Left ventricle myocardium inferior (tissue), 1 donor: ENCODE measurements at regions not wholly inside any gene's neighbourhood (a gene's known extent, or its start where the extent isn't known, plus 50 kb on each side); places are given as distances from the start of the nearest gene placed in this dataset.
"Not testable (repeated sequence)": the region's sequence is repeated elsewhere in the genome, so short reads cannot be mapped to it uniquely, and the experiment has no call there.

ENCODE experiments used
- DNase-seq: peaks from one replicate; pipeline ENCODE4 v3.0.0-alpha.2; 2020
- H3K27ac ChIP-seq: fragments of 200-600 bp; replicated peaks from 2 replicates; pipeline ENCODE4 v1.8.0; 2021
- H3K27me3 ChIP-seq: fragments of 200-600 bp; 2 replicates; pipeline ENCODE4 v1.8.0; 2021; ENCODE audit warnings: low read depth
- H3K36me3 ChIP-seq: fragments of 200-600 bp; 2 replicates; pipeline ENCODE4 v1.8.0; 2021
- H3K4me1 ChIP-seq: fragments of 200-600 bp; 2 replicates; pipeline ENCODE4 v1.8.0; 2021
- H3K4me3 ChIP-seq: fragments of 200-600 bp; 2 replicates; pipeline ENCODE4 v1.8.0; 2021; ENCODE audit warnings: mild to moderate bottlenecking, moderate library complexity
- H3K9me3 ChIP-seq: fragments of 200-600 bp; replicated peaks from 2 replicates; pipeline ENCODE4 v1.8.0; 2021
- CTCF ChIP-seq: fragments of 200-600 bp; IDR thresholded peaks from 2 replicates; pipeline ENCODE4 v1.8.0; 2021; ENCODE audit warnings: antibody characterized with exemption, mild to moderate bottlenecking, borderline replicate concordance
- intact Hi-C: fragments of 100-400 bp; cut with micrococcal nuclease; formaldehyde crosslinking; loops from one replicate; pipeline ENCODE4 v1.11.0; 2022
- donor health status: DM: no; HTN: yes; CAD: no; lungs with severe emphysema.

- TF ChIP-seq CTCF = no peak
- H3K4me3 ChIP-seq = no peak overlapping the region
- no peaks in the 10 kb centered on the region for H3K27me3 ChIP-seq
- H3K4me1 ChIP-seq = no peaks in the 10 kb centered on the region
- no peak for DNase-seq
- intact Hi-C loops = no loop called here
- H3K36me3 ChIP-seq = no peaks in the 10 kb centered on the region
- H3K27ac ChIP-seq = no peak overlapping the region
- H3K9me3 ChIP-seq = peaks cover 7% of the 10 kb centered on the region
Measured at GRCh38 chr4:181890911-181891310, 352.3 kb upstream of the TENM3 start.

GRCh38 chr4:181896614-181897013 lies 346.6 kb upstream of the TENM3 start:
- intact Hi-C loops = no loop called here
- no peak for TF ChIP-seq CTCF
- Histone ChIP-seq H3K4me1 (no peaks in the 10 kb centered on the region), H3K4me3 (no peak overlapping the region), H3K27ac (no peak overlapping the region), H3K9me3 (peaks cover 27% of the 10 kb centered on the region), H3K36me3 (no peaks in the 10 kb centered on the region), H3K27me3 (no peaks in the 10 kb centered on the region)
- no peak for DNase-seq

DNA sequence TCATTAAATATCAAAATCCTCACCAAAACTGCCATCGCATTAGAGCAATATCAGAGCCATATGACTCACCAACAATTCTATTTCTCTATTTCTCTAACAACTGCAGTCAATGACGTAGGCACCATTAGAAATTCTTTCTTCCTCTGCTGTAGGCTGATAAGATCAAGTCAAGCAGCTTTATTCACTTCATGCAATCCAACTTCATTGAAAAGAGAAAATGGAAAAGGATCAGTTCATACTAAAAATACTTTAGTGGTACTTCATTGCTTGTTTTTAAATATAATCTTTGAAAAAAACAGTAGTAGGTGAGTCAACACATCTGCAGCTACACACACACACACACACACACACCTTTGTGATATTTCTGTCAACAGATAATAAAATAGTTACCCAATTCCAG lies 345.3 kb upstream of the TENM3 start:
- intact Hi-C loops = no loop called here
- H3K4me1 ChIP-seq = no peaks in the 10 kb centered on the region
- no peak for DNase-seq
- no peaks in the 10 kb centered on the region for H3K36me3 ChIP-seq
- no peak overlapping the region for H3K4me3 ChIP-seq
- H3K9me3 ChIP-seq = peaks cover 35% of the 10 kb centered on the region
- TF ChIP-seq CTCF = no peak
- no peak overlapping the region for H3K27ac ChIP-seq
- H3K27me3 ChIP-seq = no peaks in the 10 kb centered on the region

DNA sequence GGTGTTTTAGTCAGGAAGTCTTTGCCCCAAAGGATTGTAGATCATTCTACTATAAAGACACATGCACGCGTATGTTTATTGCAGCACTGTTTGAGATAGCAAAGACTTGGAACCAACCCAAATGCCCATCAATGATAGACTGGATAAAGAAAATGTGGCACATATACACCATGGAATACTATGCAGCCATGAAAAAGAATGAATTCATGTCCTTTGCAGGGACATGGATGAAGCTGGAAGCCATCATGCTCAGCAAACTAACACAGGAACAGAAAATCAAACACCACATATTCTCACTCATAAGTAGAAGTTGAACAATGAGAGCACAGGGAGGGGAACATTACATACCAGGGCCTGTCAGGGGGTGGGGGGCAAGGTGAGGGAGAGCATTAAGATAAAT lies 340.8 kb upstream of the TENM3 start:
- H3K4me1 ChIP-seq, intact Hi-C loops, H3K27ac ChIP-seq, DNase-seq, H3K36me3 ChIP-seq, H3K4me3 ChIP-seq, H3K27me3 ChIP-seq: not testable (repeated sequence)
- H3K9me3 ChIP-seq = peaks cover 35% of the 10 kb centered on the region

DNA sequence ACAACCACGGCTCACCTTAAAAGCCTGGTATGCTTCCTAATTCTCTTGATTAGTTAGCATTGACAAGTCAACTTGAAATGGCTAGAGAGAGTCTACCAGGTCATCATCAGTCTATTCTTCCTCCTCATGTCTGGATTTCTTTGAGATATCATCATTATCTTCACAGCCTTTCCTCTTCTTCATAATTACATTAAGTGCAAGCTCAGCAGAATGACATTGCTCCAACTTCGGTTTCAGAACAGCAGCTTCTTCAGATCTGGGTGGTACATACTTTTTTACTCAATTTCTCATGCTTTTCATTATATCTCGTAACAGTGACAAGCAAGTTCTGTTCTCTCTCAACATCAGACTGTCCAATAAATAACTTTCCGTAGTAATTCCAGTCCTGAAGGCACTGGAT lies 337.5 kb upstream of the TENM3 start:
- Histone ChIP-seq H3K27ac (no peak overlapping the region), H3K4me3 (no peak overlapping the region), H3K4me1 (no peaks in the 10 kb centered on the region), H3K27me3 (no peaks in the 10 kb centered on the region), H3K9me3 (peaks cover 20% of the 10 kb centered on the region), H3K36me3 (no peaks in the 10 kb centered on the region)
- no peak for TF ChIP-seq CTCF
- no peak for DNase-seq
- intact Hi-C loops = no loop called here

DNA sequence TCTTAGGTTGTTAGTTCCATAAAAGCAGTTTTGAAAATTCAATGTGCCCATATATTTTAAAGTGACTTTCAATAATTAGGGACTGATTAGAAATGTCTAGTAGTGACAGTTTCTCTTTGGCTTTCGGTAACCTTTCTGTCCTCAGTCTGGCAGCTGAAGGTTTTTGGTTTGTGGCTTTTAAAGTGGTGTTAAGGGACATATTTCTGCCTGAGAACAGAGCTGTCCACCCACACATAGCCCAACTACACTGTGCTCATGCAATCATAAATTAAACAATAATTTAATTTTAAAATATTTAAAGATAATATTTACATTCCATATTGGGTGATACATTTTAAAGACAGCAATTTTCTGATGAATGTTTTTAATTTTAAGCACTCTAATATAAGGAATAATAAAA lies 335.0 kb upstream of the TENM3 start:
- Histone ChIP-seq H3K27me3 (no peaks in the 10 kb centered on the region), H3K27ac (no peak overlapping the region), H3K36me3 (no peaks in the 10 kb centered on the region), H3K4me3 (no peak overlapping the region), H3K4me1 (no peaks in the 10 kb centered on the region), H3K9me3 (peaks cover 5% of the 10 kb centered on the region)
- no peak for DNase-seq
- TF ChIP-seq CTCF = no peak
- intact Hi-C loops = no loop called here
